Stomach smooth muscle (tissue), 2 donors: ENCODE measurements at regions not wholly inside any gene's neighbourhood (a gene's known extent, or its start where the extent isn't known, plus 50 kb on each side); places are given as distances from the start of the nearest gene placed in this dataset.

ENCODE experiments used
- H3K27ac ChIP-seq: one replicate; pipeline ENCODE4 v1.7.0; 2013; ENCODE audit warnings: mild to moderate bottlenecking, low read length, inconsistent platforms
- H3K27me3 ChIP-seq, 2 donors: one replicate each; pipeline ENCODE4 v1.7.0; 2013; ENCODE audit warnings: low read length in 2 of 2; ENCODE audit not compliant: insufficient read depth in 2 of 2, control insufficient read depth in 1 of 2
- H3K36me3 ChIP-seq, 2 donors: one replicate each; pipeline ENCODE4 v1.7.0; 2013; ENCODE audit warnings: low read length in 2 of 2; ENCODE audit not compliant: control insufficient read depth in 2 of 2, insufficient read depth in 2 of 2
- H3K4me1 ChIP-seq: one replicate; pipeline ENCODE4 v1.7.0; 2013; ENCODE audit warnings: low read length; ENCODE audit not compliant: control insufficient read depth, insufficient read depth
- H3K4me3 ChIP-seq, 2 donors: one replicate each; pipeline ENCODE4 v1.7.0; 2013; ENCODE audit warnings: low read length in 2 of 2
- H3K9ac ChIP-seq, 2 donors: one replicate each; pipeline ENCODE4 v1.7.0; 2013; ENCODE audit warnings: low read length in 2 of 2, mild to moderate bottlenecking in 1 of 2
- H3K9me3 ChIP-seq, 2 donors: one replicate each; pipeline ENCODE4 v1.7.0; 2013; ENCODE audit warnings: low read length in 2 of 2; ENCODE audit not compliant: control insufficient read depth in 2 of 2
- donor health status: healthy.
- donor health status: Pancreatic carcinoma.

DNA sequence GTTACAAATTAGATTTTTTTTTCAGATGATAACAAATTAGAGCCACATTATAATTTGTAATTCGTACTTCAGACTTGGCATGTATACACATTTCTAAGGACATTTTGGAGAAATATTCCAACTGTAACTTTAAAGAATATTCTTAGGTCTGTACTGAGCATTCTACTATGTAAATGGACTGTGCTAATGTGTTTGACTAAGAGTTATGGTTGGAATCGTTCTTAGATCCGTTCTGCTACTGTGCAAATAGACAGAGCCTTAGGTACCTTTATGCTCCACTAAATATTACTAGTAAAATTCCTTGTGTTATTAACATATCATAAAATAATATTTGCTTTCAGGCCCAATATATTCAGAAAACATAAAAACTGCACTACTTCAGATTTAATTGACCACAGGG is 1180.0 kb upstream of the TENM3 start:
- no peak overlapping the region for H3K4me3 ChIP-seq
- H3K27me3 ChIP-seq: no peaks in the 10 kb centered on the region

DNA sequence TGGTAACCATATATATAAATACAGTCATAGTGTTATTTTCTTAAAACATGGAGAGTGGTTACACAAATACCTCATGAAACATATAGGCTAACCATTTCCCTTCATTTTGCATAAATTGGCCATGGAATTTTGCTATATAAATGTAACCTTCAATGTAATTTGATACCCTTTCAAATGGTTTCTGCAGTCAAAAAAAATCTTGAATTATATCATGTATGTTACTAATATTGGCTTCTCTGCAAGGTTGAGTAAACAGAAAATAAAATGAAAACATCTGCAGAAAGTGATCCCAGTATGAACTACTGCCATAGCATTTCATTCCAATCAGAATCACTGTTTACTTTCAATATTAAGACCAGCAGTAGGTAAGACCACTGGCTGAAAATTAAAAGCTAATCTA is 1165.9 kb upstream of the TENM3 start:
- no peak overlapping the region for H3K27ac ChIP-seq
- no peaks in the 10 kb centered on the region for H3K27me3 ChIP-seq

More for the DNA sequence above, 1180.0 kb upstream of the TENM3 start:
- H3K9me3 ChIP-seq: no peaks in the 10 kb centered on the region
- H3K27ac ChIP-seq: no peak overlapping the region
- H3K36me3 ChIP-seq: no peaks in the 10 kb centered on the region
- no peak overlapping the region for H3K9ac ChIP-seq
- no peaks in the 10 kb centered on the region for H3K4me1 ChIP-seq

DNA sequence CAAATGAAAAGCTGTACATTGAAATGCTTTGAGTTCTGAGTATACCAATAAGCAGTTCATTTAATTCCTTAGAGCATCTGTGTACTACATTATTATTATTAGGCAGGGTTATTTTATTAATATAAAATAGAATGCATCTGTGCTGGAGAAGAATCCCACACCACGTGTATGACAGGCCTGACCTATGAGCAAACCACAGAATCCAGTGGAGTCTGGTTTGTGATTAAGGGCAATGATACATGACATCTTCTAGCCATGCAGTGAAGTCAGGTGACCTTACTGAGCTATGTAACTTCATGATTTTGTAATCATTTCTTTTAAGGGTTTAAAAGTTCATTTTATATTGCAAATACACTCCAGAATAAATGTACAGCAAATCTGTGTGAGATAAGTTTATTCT is 1165.0 kb upstream of the TENM3 start:
- H3K4me1 ChIP-seq: no peaks in the 10 kb centered on the region
- no peaks in the 10 kb centered on the region for H3K27me3 ChIP-seq
- H3K9me3 ChIP-seq: no peaks in the 10 kb centered on the region
- H3K27ac ChIP-seq: no peak overlapping the region
- H3K36me3 ChIP-seq: no peaks in the 10 kb centered on the region
- no peak overlapping the region for H3K9ac ChIP-seq
- no peak overlapping the region for H3K4me3 ChIP-seq

More for the DNA sequence above, 1165.9 kb upstream of the TENM3 start:
- H3K36me3 ChIP-seq: no peaks in the 10 kb centered on the region
- H3K4me1 ChIP-seq: no peaks in the 10 kb centered on the region
- H3K4me3 ChIP-seq: no peak overlapping the region
- H3K9me3 ChIP-seq: no peaks in the 10 kb centered on the region
- H3K9ac ChIP-seq: no peak overlapping the region

DNA sequence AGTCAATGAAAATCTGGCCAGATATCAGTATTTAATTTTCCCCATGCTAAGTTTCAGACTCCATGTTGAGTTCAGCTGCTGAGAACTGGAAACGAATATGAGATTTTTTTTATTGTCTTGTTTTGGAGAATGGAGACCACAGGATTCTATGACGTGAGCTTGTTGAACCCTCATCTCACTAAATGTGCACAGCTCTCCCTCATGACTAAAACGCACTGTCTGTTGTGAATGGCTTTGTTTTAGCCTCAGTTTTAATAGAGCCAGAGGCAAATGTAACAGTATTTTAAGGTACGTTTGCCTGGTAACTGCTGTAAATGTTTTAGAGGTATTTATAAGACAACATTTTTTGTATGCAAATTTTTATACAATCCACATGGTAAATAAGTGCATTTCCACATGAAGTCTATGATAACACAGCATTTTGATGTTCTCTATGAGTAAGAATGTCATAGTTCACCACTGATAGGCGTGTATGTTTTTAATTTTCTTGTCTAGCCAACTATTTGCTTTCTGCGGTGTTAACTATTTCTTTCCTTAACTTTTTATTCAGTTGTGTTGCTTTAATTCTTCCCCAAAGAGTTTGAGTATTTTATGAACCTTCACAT is 1159.3 kb upstream of the TENM3 start:
- no peaks in the 10 kb centered on the region for H3K36me3 ChIP-seq
- no peak overlapping the region for H3K27ac ChIP-seq
- H3K4me3 ChIP-seq: no peak overlapping the region
- H3K4me1 ChIP-seq: no peaks in the 10 kb centered on the region
- H3K9me3 ChIP-seq: no peaks in the 10 kb centered on the region
- H3K27me3 ChIP-seq: no peaks in the 10 kb centered on the region
- H3K9ac ChIP-seq: no peak overlapping the region

DNA sequence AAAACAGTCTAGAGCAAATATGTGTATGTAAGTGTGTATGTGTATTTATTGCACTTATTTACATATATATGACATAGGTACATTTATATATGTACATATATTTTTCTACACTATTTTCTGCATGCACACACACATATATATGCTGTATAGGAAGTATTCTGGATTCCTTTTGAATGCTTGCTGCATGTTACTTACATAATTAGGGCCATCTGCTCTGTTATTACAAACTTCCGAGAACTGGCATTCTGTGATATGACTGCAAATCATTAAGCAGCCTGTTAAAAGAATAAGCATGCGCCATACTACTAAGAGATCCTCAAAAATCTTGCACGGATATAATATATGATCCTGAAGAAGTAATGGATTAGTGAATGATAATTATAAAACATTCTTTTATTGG is 1157.6 kb upstream of the TENM3 start:
- Histone ChIP-seq H3K4me3 (no peak overlapping the region), H3K36me3 (no peaks in the 10 kb centered on the region), H3K27ac (no peak overlapping the region), H3K4me1 (no peaks in the 10 kb centered on the region), H3K9me3 (no peaks in the 10 kb centered on the region), H3K9ac (no peak overlapping the region), H3K27me3 (no peaks in the 10 kb centered on the region)

DNA sequence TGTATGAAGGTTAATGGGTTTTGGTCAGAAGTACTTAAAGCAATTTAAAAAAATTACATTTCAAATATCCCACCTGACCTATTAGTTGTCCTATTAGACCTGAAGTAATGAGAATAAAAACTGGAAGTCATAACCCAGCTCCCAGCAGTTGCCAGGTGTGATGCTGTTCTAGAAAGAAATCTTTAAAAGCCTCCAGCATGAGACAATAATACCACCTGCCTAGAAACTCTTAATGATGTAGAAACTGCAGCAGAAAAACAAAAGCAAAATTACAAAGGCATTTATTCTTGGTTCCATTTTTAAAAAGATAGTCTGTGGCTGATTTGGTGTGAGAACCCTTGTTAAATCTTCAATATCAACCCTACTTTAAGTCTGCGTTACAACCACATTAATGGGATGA is 1137.7 kb upstream of the TENM3 start:
- H3K27ac ChIP-seq: no peak overlapping the region

DNA sequence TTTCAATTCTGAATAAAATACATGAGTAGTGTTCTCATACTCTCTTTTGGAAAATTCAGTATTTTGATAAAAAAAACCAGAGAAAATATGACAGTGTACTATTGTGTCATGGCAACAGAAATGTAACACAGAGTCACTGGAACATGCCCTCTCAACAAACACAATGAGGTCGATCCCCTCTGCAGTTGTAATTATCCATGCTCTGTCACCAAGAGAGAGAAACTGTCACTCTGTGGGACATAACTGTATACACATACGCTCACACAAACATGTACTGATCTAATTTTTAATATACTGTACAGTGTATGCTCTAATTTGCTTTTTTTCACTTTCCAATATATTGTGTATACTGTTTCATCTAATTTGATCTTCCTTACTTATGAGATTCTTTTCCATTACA is 1136.8 kb upstream of the TENM3 start:
- H3K27ac ChIP-seq: no peak overlapping the region
- no peaks in the 10 kb centered on the region for H3K27me3 ChIP-seq
- no peaks in the 10 kb centered on the region for H3K9me3 ChIP-seq
- no peak overlapping the region for H3K4me3 ChIP-seq
- H3K9ac ChIP-seq: no peak overlapping the region
- H3K36me3 ChIP-seq: no peaks in the 10 kb centered on the region
- no peaks in the 10 kb centered on the region for H3K4me1 ChIP-seq

More for the DNA sequence above, 1137.7 kb upstream of the TENM3 start:
- no peak overlapping the region for H3K4me3 ChIP-seq
- H3K4me1 ChIP-seq: no peaks in the 10 kb centered on the region
- H3K9ac ChIP-seq: no peak overlapping the region
- H3K27me3 ChIP-seq: no peaks in the 10 kb centered on the region
- H3K9me3 ChIP-seq: no peaks in the 10 kb centered on the region
- no peaks in the 10 kb centered on the region for H3K36me3 ChIP-seq

DNA sequence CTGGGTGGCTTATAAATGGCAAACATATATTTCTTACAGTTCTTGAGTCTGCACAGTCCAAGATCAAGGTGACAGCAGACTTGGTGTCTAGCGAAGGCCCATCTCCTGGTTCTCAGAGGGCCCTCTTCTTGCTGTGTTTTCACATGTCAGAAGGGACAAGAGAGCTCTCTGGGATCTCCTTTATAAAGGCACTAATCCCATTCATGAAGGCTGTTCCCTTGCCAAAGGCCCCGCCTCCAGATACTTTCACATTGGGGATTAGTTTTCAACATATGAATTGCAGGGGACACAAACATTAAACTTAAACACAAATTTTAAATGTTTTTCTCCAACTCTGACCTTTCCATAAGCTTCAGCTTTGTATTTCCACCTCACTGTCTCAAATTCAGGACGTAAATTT is 1135.0 kb upstream of the TENM3 start:
- Histone ChIP-seq H3K9ac (no peak overlapping the region), H3K4me3 (no peak overlapping the region), H3K36me3 (no peaks in the 10 kb centered on the region)

DNA sequence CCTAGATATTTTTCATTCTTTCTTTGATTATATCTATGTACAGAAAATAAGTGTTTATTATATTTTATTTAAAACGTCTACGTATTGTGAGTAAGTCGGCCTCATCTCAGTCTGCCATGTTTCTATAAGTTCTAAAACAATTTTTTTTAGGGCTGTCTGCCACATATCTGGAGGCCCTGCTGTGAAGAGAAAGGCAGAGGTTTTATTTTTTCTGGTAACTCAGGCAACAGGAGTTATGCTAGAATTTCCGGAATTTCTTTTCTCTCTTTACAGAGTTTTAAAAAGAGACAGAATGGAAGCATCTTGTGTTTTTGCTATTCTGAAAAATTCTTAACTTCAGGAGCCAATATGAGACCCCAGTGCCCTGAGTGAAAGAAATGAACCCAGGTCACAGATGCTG is 1124.0 kb upstream of the TENM3 start:
- Histone ChIP-seq H3K4me1 (no peaks in the 10 kb centered on the region), H3K27ac (no peak overlapping the region), H3K36me3 (no peaks in the 10 kb centered on the region), H3K9ac (no peak overlapping the region), H3K27me3 (peaks cover 0 to 2% of the 10 kb centered on the region in 2 donors), H3K9me3 (no peaks in the 10 kb centered on the region), H3K4me3 (no peak overlapping the region)

More for the DNA sequence above, 1135.0 kb upstream of the TENM3 start:
- Histone ChIP-seq H3K27me3 (no peaks in the 10 kb centered on the region), H3K9me3 (no peaks in the 10 kb centered on the region), H3K4me1 (no peaks in the 10 kb centered on the region), H3K27ac (no peak overlapping the region)

DNA sequence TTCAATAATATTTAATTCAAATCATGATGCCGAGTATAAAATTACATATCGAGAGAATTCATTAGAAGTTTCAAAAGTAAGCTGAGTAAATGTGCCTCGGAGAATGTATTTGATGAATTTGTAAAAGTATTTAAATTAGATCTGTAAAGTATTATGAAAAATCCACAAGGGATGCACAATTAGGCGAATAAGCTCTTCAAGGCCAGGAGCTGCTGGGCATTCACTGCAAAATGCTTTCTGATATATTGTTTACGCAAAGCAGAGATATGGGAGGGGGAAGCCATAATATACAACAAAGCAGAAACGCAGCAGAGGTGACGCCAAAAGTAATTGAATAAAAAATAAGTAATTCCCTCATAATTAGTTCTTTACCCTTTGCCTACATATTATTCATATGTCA is 1121.5 kb upstream of the TENM3 start:
- no peaks in the 10 kb centered on the region for H3K36me3 ChIP-seq
- H3K27me3 ChIP-seq: peaks cover 0 to 2% of the 10 kb centered on the region in 2 donors

DNA sequence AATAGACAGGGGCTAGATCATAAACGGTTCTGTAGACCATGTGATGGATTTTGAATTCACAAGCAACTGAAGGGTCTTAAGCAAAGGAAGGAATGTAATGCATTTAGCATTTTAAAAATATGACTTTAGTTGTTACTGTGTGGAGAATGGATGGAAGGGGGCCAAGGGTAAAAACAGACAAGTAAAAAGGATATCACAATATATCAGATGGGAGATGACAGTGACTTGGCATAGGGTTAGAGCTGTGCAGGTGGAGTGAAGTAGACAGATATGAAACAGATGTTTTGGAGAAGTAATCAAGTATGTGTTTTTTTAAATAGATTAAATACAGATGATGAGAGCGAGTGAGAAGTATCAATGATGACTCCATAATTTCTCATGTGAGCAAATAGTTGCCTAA is 1116.0 kb upstream of the TENM3 start:
- H3K36me3 ChIP-seq: no peaks in the 10 kb centered on the region
- no peak overlapping the region for H3K27ac ChIP-seq
- H3K9me3 ChIP-seq: peaks cover 2 to 8% of the 10 kb centered on the region in 2 donors
- H3K4me1 ChIP-seq: no peaks in the 10 kb centered on the region
- H3K4me3 ChIP-seq: no peak overlapping the region
- H3K9ac ChIP-seq: no peak overlapping the region
- no peaks in the 10 kb centered on the region for H3K27me3 ChIP-seq

More for the DNA sequence above, 1121.5 kb upstream of the TENM3 start:
- H3K4me3 ChIP-seq: no peak overlapping the region
- H3K9ac ChIP-seq: no peak overlapping the region
- H3K9me3 ChIP-seq: no peaks in the 10 kb centered on the region
- H3K4me1 ChIP-seq: no peaks in the 10 kb centered on the region
- no peak overlapping the region for H3K27ac ChIP-seq
